Spleen (tissue), 7 donors: ENCODE measurements at regions not wholly inside any gene's neighbourhood (a gene's known extent, or its start where the extent isn't known, plus 50 kb on each side); places are given as distances from the start of the nearest gene placed in this dataset.

Experiments used
- CTCF ChIP-seq, 11 experiments: fragments of 200-600 bp in 7 of 11; fragments of 450-650 bp in 4 of 11; sonication (generic) in 4 of 11; IDR thresholded peaks in 8 of 11; conservative IDR thresholded peaks in 3 of 11; 1 replicate in 7 of 11; 2 replicates in 4 of 11; pipeline versions ENCODE4 v1.4.0 to v1.8.0; 2016 to 2021; ENCODE audit warnings: antibody characterized with exemption in 11 of 11, inconsistent platforms in 4 of 11, mild to moderate bottlenecking in 1 of 11
- POLR2A ChIP-seq, 3 donors: fragments of 450-650 bp; IDR thresholded peaks; one replicate each; pipeline ENCODE4 v1.5.1; 2017; ENCODE audit warnings: antibody characterized with exemption in 3 of 3, mild to moderate bottlenecking in 1 of 3
- POLR2AphosphoS5 ChIP-seq, 3 donors: sonication (generic); formaldehyde crosslinking; IDR thresholded peaks; one replicate each; pipeline ENCODE4 v1.5.1; 2017; ENCODE audit warnings: antibody characterized with exemption in 3 of 3
- donor health status: DM: no; HTN: no; CAD: no; lungs with moderate emphysema.
- donor health status: DM: no; HTN: no; CAD: no.
- donor health status: DM: no; HTN: no; CAD: no.

- TF ChIP-seq CTCF (IDR thresholded peaks at IDR 0.05 in 8 of 11, conservative IDR thresholded peaks at IDR 0.05 in 3 of 11), result no peak
- no peak for TF ChIP-seq POLR2A (IDR thresholded peaks at IDR 0.05)
- TF ChIP-seq POLR2AphosphoS5 (IDR thresholded peaks at IDR 0.05), result no peak
Measured at GRCh38 chr4:100872811-100873210, 355.0 kb upstream of the EMCN start.
